ENCODE measurements at regions not wholly inside any gene's neighbourhood (a gene's known extent, or its start where the extent isn't known, plus 50 kb on each side); places are given as distances from the start of the nearest gene placed in this dataset.

- H3K4me3 ChIP-seq = no peak overlapping the region
- H3K36me3 ChIP-seq = no peaks in the 10 kb centered on the region
- H3K27ac ChIP-seq = no peak overlapping the region
- WGBS = 70% methylated on average over 7 of the region's 7 CpGs
- H3K27me3 ChIP-seq (replicated peaks; ENCODE audit: insufficient read depth) = no peaks in the 10 kb centered on the region
- DNase-seq (ENCODE audit: low spot score) = no peak
- intact Hi-C loops (cut with DNase I) = no loop called here
- no peaks in the 10 kb centered on the region for H3K4me1 ChIP-seq (replicated peaks)
- no peaks in the 10 kb centered on the region for H3K9me3 ChIP-seq
- TF ChIP-seq CTCF (IDR thresholded peaks at IDR 0.05) (no peak), POLR2A (IDR thresholded peaks at IDR 0.05) (no peak), POLR2AphosphoS5 (IDR thresholded peaks at IDR 0.05) (no peak)
These were observed 83.8 kb upstream of the NXT1 start for GRCh38 chr20:23266530-23267398.

- no peaks in the 10 kb centered on the region for H3K36me3 ChIP-seq
- WGBS = 92% methylated on average over 8 of the region's 8 CpGs
- TF ChIP-seq POLR2A (IDR thresholded peaks at IDR 0.05) = no peak
- no peak for TF ChIP-seq POLR2AphosphoS5 (IDR thresholded peaks at IDR 0.05)
- TF ChIP-seq CTCF (IDR thresholded peaks at IDR 0.05) = no peak
- DNase-seq (ENCODE audit: low spot score) = no peak
- H3K9me3 ChIP-seq = no peaks in the 10 kb centered on the region
- no peaks in the 10 kb centered on the region for H3K27me3 ChIP-seq (replicated peaks; ENCODE audit: insufficient read depth)
- intact Hi-C loops (cut with DNase I) = no loop called here
- H3K4me3 ChIP-seq = no peak overlapping the region
- H3K27ac ChIP-seq = no peak overlapping the region
- no peaks in the 10 kb centered on the region for H3K4me1 ChIP-seq (replicated peaks)
These were observed 85.4 kb upstream of the NXT1 start for GRCh38 chr20:23265226-23265625.

GRCh38 chr20:23264545-23264944 is 86.0 kb upstream of the NXT1 start:
- TF ChIP-seq CTCF (IDR thresholded peaks at IDR 0.05) (no peak), POLR2AphosphoS5 (IDR thresholded peaks at IDR 0.05) (no peak), POLR2A (IDR thresholded peaks at IDR 0.05) (no peak)
- Histone ChIP-seq H3K27ac (no peak overlapping the region), H3K9me3 (no peaks in the 10 kb centered on the region), H3K4me3 (no peak overlapping the region), H3K36me3 (no peaks in the 10 kb centered on the region), H3K27me3 (replicated peaks; ENCODE audit: insufficient read depth) (no peaks in the 10 kb centered on the region), H3K4me1 (replicated peaks) (no peaks in the 10 kb centered on the region)
- no peak for DNase-seq (ENCODE audit: low spot score)
- WGBS = 90% methylated on average over 4 of the region's 4 CpGs
- intact Hi-C loops (cut with DNase I) = no loop called here

GRCh38 chr20:23260181-23260840 is 90.3 kb upstream of the NXT1 start:
- H3K4me3 ChIP-seq = no peak overlapping the region
- H3K27me3 ChIP-seq (replicated peaks; ENCODE audit: insufficient read depth) = peaks cover 1% of the 10 kb centered on the region
- no peak for DNase-seq (ENCODE audit: low spot score)
- H3K36me3 ChIP-seq = no peaks in the 10 kb centered on the region
- 88% methylated on average over 6 of the region's 6 CpGs for WGBS
- intact Hi-C loops (cut with DNase I) = no loop called here
- no peak for TF ChIP-seq CTCF (IDR thresholded peaks at IDR 0.05)
- no peak for TF ChIP-seq POLR2A (IDR thresholded peaks at IDR 0.05)
- no peak for TF ChIP-seq POLR2AphosphoS5 (IDR thresholded peaks at IDR 0.05)
- H3K27ac ChIP-seq = no peak overlapping the region
- H3K4me1 ChIP-seq (replicated peaks) = no peaks in the 10 kb centered on the region
- no peaks in the 10 kb centered on the region for H3K9me3 ChIP-seq
